ENCODE measurements at regions not wholly inside any gene's neighbourhood (a gene's known extent, or its start where the extent isn't known, plus 50 kb on each side); places are given as distances from the start of the nearest gene placed in this dataset.

DNA sequence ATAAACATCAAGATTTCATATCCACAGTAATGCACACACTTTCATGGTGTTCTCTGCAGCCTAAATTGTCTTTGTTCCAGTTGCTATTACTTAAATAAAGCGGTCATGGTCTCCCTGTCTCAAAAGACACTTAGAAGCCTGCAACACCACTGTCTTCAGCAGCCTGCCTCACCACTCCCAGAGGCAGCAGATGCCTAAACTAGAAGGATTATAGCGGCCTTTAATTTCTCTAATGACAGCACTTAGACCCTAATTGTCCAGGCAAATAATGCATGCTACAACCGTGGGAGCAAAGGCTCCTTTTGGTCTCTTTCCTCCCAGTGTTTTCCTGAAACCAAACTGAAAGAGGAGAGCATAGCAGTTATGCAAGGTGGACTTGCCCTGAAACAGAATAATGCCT, 248.8 kb upstream of the SLC39A10 start:
- DNase-seq (ENCODE audit: low read depth) = no peak

GRCh38 chr2:195407783-195408182, 249.2 kb upstream of the SLC39A10 start:
- DNase-seq (ENCODE audit: low read depth) = peak; percentile 73

GRCh38 chr2:195406886-195407603, 250.0 kb upstream of the SLC39A10 start:
- peak; percentile 48 for DNase-seq (ENCODE audit: low read depth)

DNA sequence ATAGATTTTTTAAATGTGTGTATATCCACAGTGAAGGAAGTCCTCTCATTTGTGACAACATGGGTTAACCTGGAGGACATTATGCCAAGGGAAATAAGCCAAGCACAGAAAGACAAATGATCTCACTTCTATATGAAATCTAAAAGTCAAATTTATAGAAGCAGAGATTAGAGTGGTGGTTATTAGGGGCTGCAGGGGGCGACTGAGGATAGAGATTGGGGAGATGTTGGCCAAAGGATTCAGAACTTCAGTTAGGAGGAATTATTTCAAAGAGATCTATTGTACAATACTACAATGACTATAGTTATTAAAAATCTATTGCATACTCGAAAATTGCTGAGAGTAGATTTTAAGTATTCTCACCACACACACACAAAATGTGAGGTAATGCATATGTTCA, 252.4 kb upstream of the SLC39A10 start:
- DNase-seq (ENCODE audit: low read depth) = no peak

DNA sequence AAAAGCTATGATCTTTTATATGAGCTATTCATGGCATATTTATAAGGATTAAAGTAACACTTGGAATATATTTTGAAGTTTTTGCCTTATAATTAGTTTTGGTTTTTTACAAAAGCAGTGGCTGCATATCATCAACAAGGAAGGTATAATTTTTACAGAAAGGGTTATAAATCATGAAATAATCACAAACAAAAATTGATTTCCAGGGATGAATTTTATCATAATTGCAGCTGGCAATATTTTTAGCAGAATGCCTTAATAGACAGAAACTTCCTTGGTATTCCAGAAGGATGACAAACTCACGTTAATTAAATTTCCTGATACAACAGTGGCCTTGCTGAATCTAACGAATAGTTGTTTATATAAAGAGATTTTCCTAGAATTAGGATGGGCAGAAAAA, 260.5 kb upstream of the SLC39A10 start:
- no peak for DNase-seq (ENCODE audit: low read depth)

DNA sequence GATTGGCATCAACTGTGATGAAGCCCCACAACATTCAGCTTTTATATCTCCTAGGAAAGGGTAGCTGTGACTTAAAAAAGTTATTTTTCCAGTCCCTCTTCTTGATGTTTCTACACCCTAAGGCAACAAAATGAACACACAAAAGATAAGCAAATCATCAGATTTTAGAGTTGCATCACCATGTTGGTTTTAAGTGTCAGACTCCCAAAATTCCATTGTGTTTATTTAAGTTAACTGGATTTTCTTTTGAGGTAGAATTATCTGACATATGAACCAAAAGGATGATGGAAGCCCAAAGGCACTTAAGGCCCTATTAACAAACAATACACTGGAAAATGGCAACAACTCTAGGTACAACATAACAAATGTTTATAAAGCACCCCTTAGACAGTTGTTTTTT, 261.7 kb upstream of the SLC39A10 start:
- DNase-seq (ENCODE audit: low read depth) = peak; percentile 89

GRCh38 chr2:195392446-195393336, 264.3 kb upstream of the SLC39A10 start:
- no peak for DNase-seq (ENCODE audit: low read depth)

DNA sequence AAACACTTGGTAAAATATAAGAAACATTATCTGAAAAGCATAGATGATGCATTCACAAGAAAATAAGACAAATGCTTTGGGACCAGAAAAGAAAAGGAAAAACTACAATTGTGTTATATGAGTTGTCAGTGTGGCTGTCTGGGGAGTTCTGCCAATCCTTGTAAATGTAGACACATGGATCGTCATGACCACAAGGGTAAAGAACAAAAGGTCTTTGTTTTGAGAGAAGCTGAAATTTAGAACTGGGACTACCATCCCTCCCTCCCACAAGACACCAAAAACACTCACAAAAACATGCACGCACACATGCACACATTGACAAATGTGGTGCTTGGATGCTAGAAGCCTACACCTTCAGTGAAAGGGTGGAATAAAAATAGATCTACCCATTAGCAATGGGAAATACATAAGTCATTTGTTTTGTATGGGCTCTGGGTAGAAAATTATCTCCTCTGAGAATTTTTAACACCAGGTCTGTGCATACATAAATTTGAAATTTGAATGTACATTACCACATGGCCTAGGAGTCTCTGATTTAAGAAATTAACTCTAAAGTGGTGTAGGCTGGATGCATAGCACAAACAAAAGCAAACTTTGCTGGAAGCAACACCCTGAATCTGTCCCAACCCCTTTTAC, 266.2 kb upstream of the SLC39A10 start:
- DNase-seq (ENCODE audit: low read depth) = no peak

DNA sequence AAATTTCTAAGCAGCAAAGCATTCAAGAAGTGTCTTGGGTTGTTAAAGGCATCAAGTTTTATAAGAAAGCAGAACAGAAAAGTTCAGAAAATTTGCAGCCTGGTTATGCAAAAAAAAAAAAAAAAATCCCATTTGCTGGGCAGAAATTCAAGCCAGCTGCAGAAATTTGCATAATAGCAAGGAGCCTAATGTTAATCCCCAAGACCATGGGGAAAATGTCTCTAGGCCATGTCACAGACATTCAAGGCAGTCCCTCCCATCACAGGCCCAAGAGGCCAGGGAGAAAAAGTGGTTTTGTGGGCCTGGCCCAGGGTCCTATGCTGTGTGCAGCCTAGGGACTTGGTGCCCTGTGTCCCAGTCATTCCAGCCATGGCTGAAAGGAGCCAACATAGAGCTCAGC, 269.0 kb upstream of the SLC39A10 start:
- no peak for DNase-seq (ENCODE audit: low read depth)

DNA sequence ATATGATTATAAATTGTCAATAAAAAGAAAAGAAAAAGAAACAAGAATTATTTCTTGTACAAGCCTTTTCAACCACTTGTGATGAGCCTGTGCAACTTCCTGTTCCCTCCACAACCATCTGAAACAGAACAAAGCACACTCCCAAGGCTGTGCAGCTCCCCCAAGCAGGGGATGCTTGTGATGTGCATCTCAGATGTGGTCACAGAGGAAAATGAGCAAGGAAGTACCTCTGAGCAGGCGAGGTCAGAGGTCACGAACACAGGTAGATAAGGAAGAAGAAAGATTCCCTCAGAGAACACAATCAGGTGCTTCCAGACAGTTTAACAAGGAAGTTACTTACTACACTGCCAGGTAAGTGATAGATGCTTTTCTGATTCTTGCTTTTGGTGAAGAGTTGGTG, 274.8 kb upstream of the SLC39A10 start:
- no peak for DNase-seq (ENCODE audit: low read depth)

DNA sequence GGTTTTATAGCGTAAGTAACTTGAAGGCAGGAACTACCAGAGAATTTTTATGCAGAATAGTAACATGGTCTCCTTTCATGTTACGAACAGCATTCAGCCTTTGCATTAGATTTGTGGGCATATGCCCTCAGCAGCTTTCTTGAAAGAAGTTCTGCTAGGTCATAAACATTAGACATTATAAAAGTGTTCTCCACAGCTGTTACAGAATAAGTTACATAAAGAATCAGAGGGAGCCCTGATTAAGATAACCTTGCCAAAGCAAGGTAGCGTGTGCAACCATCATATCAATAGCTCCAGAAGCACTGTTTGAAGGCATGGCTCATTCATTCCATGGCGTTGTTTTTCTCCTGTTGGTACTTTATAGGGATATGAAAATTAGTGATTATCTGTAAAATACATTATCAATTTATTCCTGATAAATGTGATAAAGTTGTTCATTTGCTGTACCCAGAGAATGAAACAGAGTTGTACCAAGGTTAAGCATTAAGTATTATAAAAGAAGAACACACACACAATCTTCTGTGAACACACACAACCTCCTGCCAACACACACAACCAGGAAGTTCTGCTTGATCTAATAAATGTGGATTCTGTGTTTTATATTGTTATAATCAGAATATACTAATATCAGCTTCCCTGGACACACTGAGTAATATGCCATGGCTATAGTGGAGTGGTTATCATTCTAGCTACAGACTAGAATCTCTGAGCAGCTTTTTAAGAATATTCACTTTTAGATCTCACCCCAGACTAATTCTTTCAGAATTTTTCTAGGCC, 286.7 kb upstream of the SLC39A10 start:
- no peak for DNase-seq (ENCODE audit: low read depth)

GRCh38 chr2:195369218-195369587, 287.8 kb upstream of the SLC39A10 start:
- DNase-seq (ENCODE audit: low read depth) = no peak

DNA sequence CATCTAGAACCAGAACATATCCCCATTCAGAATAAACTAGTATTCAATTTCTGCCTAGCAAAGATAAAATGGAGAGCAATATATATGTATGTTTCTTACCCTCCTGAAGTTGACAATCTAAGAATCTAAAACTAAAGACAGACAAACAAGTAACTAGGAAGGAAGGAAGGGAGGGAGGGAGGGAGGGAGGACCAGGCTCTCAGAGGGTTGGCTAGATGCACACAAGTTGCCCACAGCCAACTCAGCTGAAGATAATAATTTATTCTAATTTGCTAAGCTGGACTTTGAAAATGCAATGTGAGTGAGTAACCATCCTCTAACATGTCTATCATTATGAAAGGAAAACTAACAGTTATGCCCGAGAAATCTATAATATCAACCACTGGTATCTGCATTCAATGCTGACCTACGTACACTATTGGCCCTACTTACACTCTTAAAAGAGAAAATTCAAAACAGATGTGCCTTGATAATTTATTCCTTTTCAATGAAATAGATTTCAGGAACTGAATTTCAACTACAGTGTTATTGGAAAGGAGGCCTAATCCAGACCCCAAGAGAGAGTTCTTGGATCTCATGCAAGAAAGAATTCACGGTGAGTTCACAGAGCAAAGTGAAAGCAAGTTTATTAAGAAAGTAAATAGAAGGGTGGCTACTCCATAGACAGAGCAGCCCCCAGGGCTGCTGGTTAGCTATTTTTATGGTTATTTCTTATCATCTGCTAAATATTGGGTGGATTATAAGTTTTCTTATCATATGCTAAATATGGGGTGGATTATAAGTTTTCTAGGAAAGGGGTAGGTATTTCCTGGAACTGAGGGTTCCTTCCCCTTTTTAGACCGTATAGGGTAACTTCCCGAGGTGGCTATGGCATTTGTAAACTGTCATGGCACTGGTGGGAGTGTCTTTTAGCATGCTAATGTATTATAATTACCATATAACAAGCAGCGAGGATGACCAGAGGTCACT, 288.5 kb upstream of the SLC39A10 start:
- DNase-seq (ENCODE audit: low read depth) = no peak

DNA sequence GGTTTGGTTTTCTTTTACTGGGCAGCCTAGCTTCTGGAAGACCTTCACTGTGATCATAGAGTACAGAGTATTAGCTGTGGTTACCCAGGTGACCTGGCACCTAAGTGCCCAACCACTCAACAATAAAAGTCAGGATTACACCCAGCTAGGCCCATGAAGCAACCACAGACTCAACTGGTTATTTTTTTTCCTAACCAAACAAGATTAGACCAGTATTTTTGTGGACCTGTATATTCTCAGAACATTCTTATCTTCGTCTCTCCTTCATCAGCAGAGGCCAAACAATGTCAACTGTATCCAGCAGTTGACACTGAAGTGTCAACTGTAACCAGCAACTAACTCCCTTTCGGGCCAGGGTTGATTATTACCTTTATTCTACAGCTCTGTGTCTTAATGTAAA, 289.2 kb upstream of the SLC39A10 start:
- DNase-seq (ENCODE audit: low read depth) = no peak

GRCh38 chr2:195364015-195364965, 292.7 kb upstream of the SLC39A10 start:
- peak; percentile 80 for DNase-seq (ENCODE audit: low read depth)

DNA sequence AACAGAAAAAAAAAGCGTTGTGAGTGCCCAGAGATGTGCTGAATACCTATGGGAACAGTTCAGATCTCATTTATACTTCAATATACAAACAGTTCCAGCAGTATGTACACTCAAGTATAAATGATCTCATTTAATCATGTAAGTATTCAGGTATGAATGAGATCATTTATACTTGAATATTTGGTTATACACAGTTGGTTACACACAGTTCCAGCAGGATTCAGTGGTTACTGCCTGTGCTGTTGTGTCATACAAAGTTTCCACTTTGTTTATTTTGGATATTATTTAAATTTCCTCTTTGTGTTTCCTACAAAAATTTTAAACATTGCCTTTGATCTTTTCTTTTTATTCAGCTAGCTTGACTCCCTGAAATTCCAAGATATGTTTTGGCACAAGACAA, 293.5 kb upstream of the SLC39A10 start:
- peak; percentile 83 for DNase-seq (ENCODE audit: low read depth)

GRCh38 chr2:195360242-195360641, 296.8 kb upstream of the SLC39A10 start:
- DNase-seq (ENCODE audit: low read depth) = no peak

- DNase-seq (ENCODE audit: low read depth) = no peak
Observed at GRCh38 chr2:195359043-195359735, 297.8 kb upstream of the SLC39A10 start.

DNA sequence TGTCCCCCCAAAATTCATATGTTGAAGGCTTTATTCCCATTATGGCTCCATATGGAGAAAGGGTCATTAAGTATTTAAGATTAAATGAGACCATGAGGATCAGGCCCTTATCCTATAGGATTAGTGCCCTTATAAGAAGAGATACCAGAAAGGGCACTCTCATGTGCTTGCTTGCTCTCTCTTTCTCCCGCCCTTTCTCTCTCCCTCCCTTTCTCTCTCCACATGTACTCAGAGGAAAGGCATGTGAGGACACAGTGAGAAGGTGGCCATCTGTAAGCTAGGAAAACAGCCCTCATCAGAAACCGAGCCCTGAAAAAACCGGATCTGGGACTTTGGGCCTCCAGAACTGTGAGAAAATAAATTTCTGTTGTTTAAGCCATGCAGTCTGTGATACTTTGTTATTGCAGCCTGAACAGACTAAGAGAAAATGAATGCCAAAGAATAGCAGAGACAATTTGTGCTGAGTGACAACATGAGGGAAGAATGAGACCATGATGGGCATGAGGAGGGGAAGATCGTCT, 300.0 kb upstream of the SLC39A10 start:
- no peak for DNase-seq (ENCODE audit: low read depth)

Data from iris pigment epithelial cell (primary cell).